GM12878 (cell line): ENCODE measurements at regions not wholly inside any gene's neighbourhood (a gene's known extent, or its start where the extent isn't known, plus 50 kb on each side); places are given as distances from the start of the nearest gene placed in this dataset.
"Not testable (repeated sequence)": the region's sequence is repeated elsewhere in the genome, so short reads cannot be mapped to it uniquely, and the experiment has no call there.

Experiments
- ATAC-seq: fragments of 200-7000 bp; cut with Tn5 transposase; 3 replicates; pipeline ENCODE4 v1.9.1; 2020; ENCODE audit warnings: mild to moderate bottlenecking, moderate library complexity
- BruUV-seq: library from RNA; stranded (reverse); fragments of 400-500 nt; replicated peaks from 2 replicates; lab custom pipeline; 2021; lab: Mats Ljungman, UMichigan
- CTCF ChIA-PET: fragments of 300-600 bp; sonication (Branson Sonifier 250); formaldehyde crosslinking; extraction: SDS; loops from one replicate; lab custom pipeline; 2021; ENCODE audit warnings: inconsistent platforms; lab: Yijun Ruan, JAX
- POLR2A ChIA-PET: fragments of 350-600 bp; formaldehyde crosslinking; extraction: SDS; loops from one replicate; lab custom pipeline; 2021; ENCODE audit warnings: inconsistent platforms; lab: Charles Lee
- RAD21 ChIA-PET: fragments of 300-600 bp; sonication (Branson Sonifier 250); formaldehyde crosslinking; loops from one replicate; lab custom pipeline; 2023; ENCODE audit warnings: antibody characterized with exemption; ENCODE audit not compliant: unreplicated experiment; lab: Charles Lee
- SMC1A ChIA-PET: fragments of 300-600 bp; sonication (Branson Sonifier 250); formaldehyde crosslinking; loops from one replicate; lab custom pipeline; 2023; ENCODE audit not compliant: unreplicated experiment, uncharacterized antibody; lab: Charles Lee
- DNase-seq: peaks from one replicate; pipeline ENCODE4 v3.0.0-alpha.2; 2011; ENCODE audit warnings: low read depth, low spot score
- FAIRE-seq: peaks from 3 replicates; lab custom pipeline; 2011; peaks lifted over from hg19 to GRCh38; lab: Jason Lieb, UNC
- H2AFZ ChIP-seq: 2 replicates; pipeline ENCODE4 v1.6.0; 2011; ENCODE audit warnings: low read depth, low read length, control low read depth; ENCODE audit not compliant: control insufficient read depth
- H3K27ac ChIP-seq: 2 replicates; pipeline ENCODE4 v1.5.1; 2011; ENCODE audit warnings: control low read depth; ENCODE audit not compliant: control insufficient read depth, insufficient read depth
- H3K27me3 ChIP-seq, 2 experiments: replicated peaks in 1 of 2; 2 replicates each; pipeline versions ENCODE4 v1.6.0 to v1.6.1; 2011; ENCODE audit warnings: low read length in 1 of 2; ENCODE audit not compliant: control insufficient read depth in 2 of 2, insufficient read depth in 2 of 2
- H3K36me3 ChIP-seq, 2 experiments: 2 replicates each; pipeline ENCODE4 v1.5.1; 2011; ENCODE audit warnings: low read length in 1 of 2; ENCODE audit not compliant: control insufficient read depth in 2 of 2, insufficient read depth in 2 of 2
- H3K4me1 ChIP-seq: 2 replicates; pipeline ENCODE4 v1.6.1; 2011; ENCODE audit warnings: mild to moderate bottlenecking, low read length, moderate library complexity, mixed read lengths; ENCODE audit not compliant: control insufficient read depth, insufficient read depth
- H3K4me2 ChIP-seq: 2 replicates; pipeline ENCODE4 v1.6.0; 2011; ENCODE audit warnings: control low read depth; ENCODE audit not compliant: control insufficient read depth, insufficient read depth
- H3K4me3 ChIP-seq: fragments of 200-600 bp; sonication (generic); 2 replicates; pipeline ENCODE4 v1.5.1; 2016
- H3K79me2 ChIP-seq: 2 replicates; pipeline ENCODE4 v1.6.0; 2011; ENCODE audit warnings: low read length; ENCODE audit not compliant: control insufficient read depth, insufficient read depth
- H3K9ac ChIP-seq: 2 replicates; pipeline ENCODE4 v1.8.0; 2011; ENCODE audit warnings: low read length, control low read depth, mixed read lengths; ENCODE audit not compliant: control insufficient read depth, insufficient read depth
- H3K9me3 ChIP-seq: replicated peaks from 3 replicates; pipeline ENCODE4 v1.5.1; 2011; ENCODE audit warnings: mild to moderate bottlenecking, low read length; ENCODE audit not compliant: control insufficient read depth, insufficient read depth
- H4K20me1 ChIP-seq: 2 replicates; pipeline ENCODE4 v1.6.0; 2011; ENCODE audit not compliant: control insufficient read depth, insufficient read depth
- BCL11A ChIP-seq: IDR thresholded peaks from 2 replicates; pipeline ENCODE4 v1.6.1; 2011; ENCODE audit warnings: low read depth, low read length
- CBFB ChIP-seq: IDR thresholded peaks from 2 replicates; pipeline ENCODE4 v1.6.1; 2016; ENCODE audit warnings: antibody characterized with exemption, low read depth
- CREM ChIP-seq: IDR thresholded peaks from 2 replicates; pipeline ENCODE4 v1.6.1; 2014; ENCODE audit warnings: antibody characterized with exemption, low read depth
- IKZF2 ChIP-seq, 2 experiments: fragments of 450-650 bp; IDR thresholded peaks; 2 replicates each; pipeline ENCODE4 v1.6.1; 2017; ENCODE audit warnings: mild to moderate bottlenecking in 2 of 2, moderate library complexity in 2 of 2
- MTA2 ChIP-seq: fragments of 450-650 bp; IDR thresholded peaks from 2 replicates; pipeline ENCODE4 v1.6.1; 2016; ENCODE audit warnings: low read depth, mild to moderate bottlenecking, moderate library complexity
- MXI1 ChIP-seq: fragments of 150-350 bp; IDR thresholded peaks from 2 replicates; pipeline ENCODE4 v1.6.1; 2011; ENCODE audit warnings: low read depth, mild to moderate bottlenecking, inconsistent platforms, low read length, improper control_type of control experiment
- MYC ChIP-seq: IDR thresholded peaks from 2 replicates; pipeline ENCODE4 v1.6.1; 2011; ENCODE audit warnings: mild to moderate bottlenecking, low read length, moderate library complexity, inconsistent platforms; ENCODE audit not compliant: insufficient read depth, insufficient replicate concordance, insufficient read length, severe bottlenecking
- NBN ChIP-seq: fragments of 450-650 bp; IDR thresholded peaks from 2 replicates; pipeline ENCODE4 v1.6.1; 2016
- RUNX3 ChIP-seq: IDR thresholded peaks from 2 replicates; pipeline ENCODE4 v1.6.1; 2012; ENCODE audit warnings: low read length, inconsistent platforms
- SPI1 ChIP-seq: IDR thresholded peaks from 2 replicates; pipeline ENCODE4 v1.6.1; 2011; ENCODE audit warnings: low read depth, mild to moderate bottlenecking, low read length, moderate library complexity, borderline replicate concordance; ENCODE audit not compliant: insufficient read depth
- ZNF217 ChIP-seq: fragments of 450-650 bp; IDR thresholded peaks from 2 replicates; pipeline ENCODE4 v1.6.1; 2017; ENCODE audit warnings: antibody characterized with exemption, mild to moderate bottlenecking
- ZNF622 ChIP-seq: fragments of 450-650 bp; IDR thresholded peaks from 2 replicates; pipeline ENCODE4 v1.6.1; 2017; ENCODE audit warnings: mild to moderate bottlenecking, inconsistent platforms
- WGBS: methylation state at CpG from one replicate; pipeline ENCODE4 v1.1.6; 2016; ENCODE audit warnings: low lambda C conversion rate; ENCODE audit not compliant: insufficient replicate concordance, insufficient coverage; ENCODE audit errors: missing lambda C conversion rate; 5-methylcytosine and 5-hydroxymethylcytosine counted together
- in situ Hi-C: fragments of 300-500 bp; cut with MboI; formaldehyde crosslinking; loops from 9 replicates; pipeline ENCODE4 v1.14.3; 2018; ENCODE audit warnings: mixed read lengths
- intact Hi-C: fragments of 100-400 bp; cut with micrococcal nuclease; formaldehyde crosslinking; loops from one replicate; pipeline ENCODE4 v1.14.2; 2022; ENCODE audit not compliant: unreplicated experiment

DNA sequence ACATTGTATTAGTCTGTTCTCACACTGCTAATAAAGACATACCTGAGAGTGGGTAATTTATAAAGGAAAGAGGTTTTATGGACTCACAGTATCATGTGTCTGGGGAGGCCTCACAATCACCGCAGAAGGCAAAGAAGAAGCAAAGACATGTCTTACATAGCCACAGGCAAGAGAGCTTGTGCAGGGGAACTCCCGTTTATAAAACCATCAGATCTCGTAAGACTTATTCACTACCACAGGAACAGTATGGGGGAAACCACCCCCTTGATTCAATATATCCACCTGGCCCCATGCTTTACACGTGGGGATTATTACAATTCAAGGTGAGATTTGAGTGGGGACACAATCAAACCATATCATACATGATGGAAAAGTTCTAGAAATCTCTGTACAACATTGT lies 165.3 kb downstream of the OR2B2 start:
- H4K20me1 ChIP-seq, in situ Hi-C loops, BruUV-seq, H3K27ac ChIP-seq, H3K4me2 ChIP-seq, H3K4me1 ChIP-seq, DNase-seq, H3K9ac ChIP-seq, POLR2A ChIA-PET, RAD21 ChIA-PET, H3K79me2 ChIP-seq, H3K4me3 ChIP-seq, H3K27me3 ChIP-seq, H3K36me3 ChIP-seq, FAIRE-seq, intact Hi-C loops, H3K9me3 ChIP-seq: not testable (repeated sequence)
- TF ChIP-seq RUNX3, result peak; percentile 25; the same call in 1 of the 2 replicates
- peak; percentile 14; the same call in 1 of the 2 replicates for TF ChIP-seq MTA2
- 13% methylated on average over 4 of the region's 4 CpGs for WGBS
- ATAC-seq, result peak; percentile 72
- ChIA-PET CTCF (interaction anchor here (0.8 to 0.9 kb wide), 2 partner anchors 49 kb away, joined by 3 read pairs; no protein-coding TSS in a partner anchor), SMC1A (interaction anchor here (0.9 kb wide), 1 partner anchor 77 kb away, joined by 3 read pairs; no protein-coding TSS in a partner anchor)
- H2AFZ ChIP-seq, result peak overlapping the region; percentile 51

DNA sequence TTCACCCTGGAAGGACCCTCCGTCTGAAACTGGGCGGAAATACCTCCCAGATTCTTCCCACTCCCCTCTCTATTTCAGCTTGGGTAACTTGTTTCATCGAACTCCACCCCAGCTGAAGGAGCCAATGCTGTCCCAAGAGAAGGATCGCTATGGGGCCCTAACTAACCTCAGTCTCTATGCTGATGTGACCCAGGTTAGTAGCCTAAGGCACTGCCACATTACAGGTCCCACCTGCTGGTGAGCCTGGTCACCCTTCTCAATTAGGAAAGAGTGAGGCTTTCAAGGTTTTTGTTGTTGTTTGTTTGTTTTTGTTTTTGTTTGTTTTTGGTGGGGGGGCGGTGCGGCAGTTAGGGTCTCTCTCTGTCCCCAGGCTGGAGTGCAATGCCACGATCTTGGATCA lies 168.4 kb downstream of the OR2B2 start:
- no peaks in the 10 kb centered on the region for H4K20me1 ChIP-seq
- no peak overlapping the region for H3K27ac ChIP-seq
- no peaks in the 10 kb centered on the region for H3K4me1 ChIP-seq
- peak overlapping the region; percentile 59 for H2AFZ ChIP-seq
- H3K79me2 ChIP-seq, result no peaks in the 10 kb centered on the region
- intact Hi-C loops (no loop called here), in situ Hi-C loops (no loop called here)
- H3K4me2 ChIP-seq, result no peak overlapping the region
- 6% methylated on average over 7 of the region's 7 CpGs for WGBS
- ChIA-PET RAD21 (no interaction called here), CTCF (interaction anchor here (0.9 to 2.2 kb wide), 2 partner anchors 9 to 52 kb away, joined by 3 to 9 read pairs; no protein-coding TSS in a partner anchor), SMC1A (no interaction called here), POLR2A (no interaction called here)
- DNase-seq (no peak), ATAC-seq (peak; percentile 28; the same call in 1 of the 3 replicates), FAIRE-seq (no peak)
- H3K27me3 ChIP-seq, result no peaks in the 10 kb centered on the region
- no peaks in the 10 kb centered on the region for H3K36me3 ChIP-seq
- H3K4me3 ChIP-seq, result no peak overlapping the region
- H3K9me3 ChIP-seq, result no peaks in the 10 kb centered on the region
- BruUV-seq, result no TSS peak
- H3K9ac ChIP-seq, result no peak overlapping the region
- no peak for TF ChIP-seq SPI1
- no peak for TF ChIP-seq CBFB
- no peak for TF ChIP-seq NBN
- TF ChIP-seq BCL11A, result no peak
- TF ChIP-seq CREM, result no peak
- TF ChIP-seq MYC, result no peak
- no peak for TF ChIP-seq IKZF2 (IDR thresholded peaks at IDR 0.05)
- TF ChIP-seq MXI1, result no peak
- TF ChIP-seq ZNF217, result no peak
- no peak for TF ChIP-seq ZNF622
